ENCODE measurements at regions not wholly inside any gene's neighbourhood (a gene's known extent, or its start where the extent isn't known, plus 50 kb on each side); places are given as distances from the start of the nearest gene placed in this dataset.
"Not testable (repeated sequence)": the region's sequence is repeated elsewhere in the genome, so short reads cannot be mapped to it uniquely, and the experiment has no call there.

DNA sequence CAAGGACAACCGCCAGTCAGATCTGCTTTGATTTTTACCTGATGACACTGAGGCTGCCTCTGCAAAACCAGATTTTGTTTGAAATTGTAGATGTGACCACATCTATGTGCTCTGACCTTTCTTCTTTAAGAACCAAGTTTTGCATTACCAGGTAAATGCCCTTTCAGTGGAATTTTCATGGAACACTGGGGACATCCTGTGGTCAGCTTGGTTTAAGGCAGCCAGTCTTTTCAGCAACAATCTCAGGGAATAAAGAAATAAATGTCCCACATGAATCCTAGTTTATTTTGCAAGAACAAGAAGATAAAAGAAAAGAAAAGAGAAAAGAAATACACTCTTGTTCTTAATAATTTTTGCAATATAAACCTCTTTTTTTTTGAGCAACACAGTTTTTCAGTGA lies 90.6 kb downstream of the POU3F3 start:
- no peak for DNase-seq (ENCODE audit: low read depth)
- TF ChIP-seq, protein P1, sequence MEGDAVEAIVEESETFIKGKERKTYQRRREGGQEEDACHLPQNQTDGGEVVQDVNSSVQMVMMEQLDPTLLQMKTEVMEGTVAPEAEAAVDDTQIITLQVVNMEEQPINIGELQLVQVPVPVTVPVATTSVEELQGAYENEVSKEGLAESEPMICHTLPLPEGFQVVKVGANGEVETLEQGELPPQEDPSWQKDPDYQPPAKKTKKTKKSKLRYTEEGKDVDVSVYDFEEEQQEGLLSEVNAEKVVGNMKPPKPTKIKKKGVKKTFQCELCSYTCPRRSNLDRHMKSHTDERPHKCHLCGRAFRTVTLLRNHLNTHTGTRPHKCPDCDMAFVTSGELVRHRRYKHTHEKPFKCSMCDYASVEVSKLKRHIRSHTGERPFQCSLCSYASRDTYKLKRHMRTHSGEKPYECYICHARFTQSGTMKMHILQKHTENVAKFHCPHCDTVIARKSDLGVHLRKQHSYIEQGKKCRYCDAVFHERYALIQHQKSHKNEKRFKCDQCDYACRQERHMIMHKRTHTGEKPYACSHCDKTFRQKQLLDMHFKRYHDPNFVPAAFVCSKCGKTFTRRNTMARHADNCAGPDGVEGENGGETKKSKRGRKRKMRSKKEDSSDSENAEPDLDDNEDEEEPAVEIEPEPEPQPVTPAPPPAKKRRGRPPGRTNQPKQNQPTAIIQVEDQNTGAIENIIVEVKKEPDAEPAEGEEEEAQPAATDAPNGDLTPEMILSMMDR (conservative IDR thresholded peaks at IDR 0.05; ENCODE audit: low read depth, low read length), result peak; percentile 31
- no peak overlapping the region for H3K4me3 ChIP-seq (ENCODE audit: low read length)

DNA sequence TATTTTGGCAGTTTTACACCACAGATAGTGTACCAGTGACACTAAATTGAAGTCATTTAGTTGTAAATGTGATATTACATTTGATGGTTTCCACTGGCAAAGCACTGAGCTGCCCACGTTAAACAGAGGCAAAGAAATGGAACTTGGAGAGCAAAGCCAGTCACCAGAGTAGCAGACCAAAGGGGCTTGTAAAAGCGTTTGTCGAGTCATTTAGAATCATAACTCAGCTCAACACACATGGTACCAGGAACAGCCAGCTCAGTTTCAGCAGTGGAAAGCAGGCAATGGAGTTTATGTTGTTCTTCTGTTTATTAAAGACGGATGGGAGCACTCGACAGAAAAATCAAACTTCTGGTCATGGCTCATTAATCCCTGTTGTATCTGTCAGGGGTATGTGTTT lies 91.2 kb downstream of the POU3F3 start:
- TF ChIP-seq, protein P1 (conservative IDR thresholded peaks at IDR 0.05; ENCODE audit: low read depth, low read length), result no peak
- H3K4me3 ChIP-seq (ENCODE audit: low read length), result no peak overlapping the region
- DNase-seq (ENCODE audit: low read depth), result no peak

DNA sequence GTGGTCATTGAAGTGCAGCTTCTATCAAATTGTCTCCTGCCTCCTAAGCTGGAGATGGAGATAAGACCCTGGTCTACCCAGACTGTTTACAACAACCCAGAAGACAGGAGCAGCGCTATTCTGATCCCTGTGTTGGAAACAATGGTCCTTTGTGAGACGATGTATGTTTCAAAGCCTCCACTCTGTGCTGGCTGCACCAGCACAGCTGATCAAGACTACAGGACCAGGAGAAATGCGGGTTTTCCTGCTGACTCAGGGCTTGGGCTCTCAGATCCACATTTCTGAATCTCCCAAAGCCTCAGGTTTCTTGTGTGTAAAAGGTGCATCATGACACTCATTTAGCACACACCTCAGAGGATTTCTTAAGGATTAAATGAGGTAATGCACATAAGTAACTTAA lies 92.0 kb downstream of the POU3F3 start:
- H3K4me3 ChIP-seq (ENCODE audit: low read length), result no peak overlapping the region
- no peak for DNase-seq (ENCODE audit: low read depth)
- TF ChIP-seq, protein P1 (conservative IDR thresholded peaks at IDR 0.05; ENCODE audit: low read depth, low read length), result no peak

DNA sequence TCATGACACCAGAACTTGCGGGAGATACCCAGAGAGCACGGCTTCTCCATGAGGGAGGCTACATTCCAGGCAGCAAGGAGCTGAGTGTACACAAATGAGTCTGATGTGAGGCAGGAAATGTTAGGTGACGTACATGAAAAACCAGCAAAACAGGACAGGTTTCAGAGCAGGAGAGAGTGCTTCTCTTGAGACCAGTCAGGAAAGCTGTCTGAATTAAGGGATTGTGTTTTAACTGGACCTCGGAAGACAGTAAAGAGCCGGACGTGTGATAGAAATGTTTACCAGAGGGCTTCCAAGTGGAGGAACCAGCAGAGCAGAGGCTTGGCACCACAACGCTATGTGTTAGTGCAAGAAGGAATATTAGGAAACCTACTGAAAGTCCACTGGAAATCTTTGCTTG lies 90.4 kb upstream of the MRPS9 start:
- not testable (repeated sequence) for H3K4me3 ChIP-seq (ENCODE audit: low read length); DNase-seq (ENCODE audit: low read depth)

DNA sequence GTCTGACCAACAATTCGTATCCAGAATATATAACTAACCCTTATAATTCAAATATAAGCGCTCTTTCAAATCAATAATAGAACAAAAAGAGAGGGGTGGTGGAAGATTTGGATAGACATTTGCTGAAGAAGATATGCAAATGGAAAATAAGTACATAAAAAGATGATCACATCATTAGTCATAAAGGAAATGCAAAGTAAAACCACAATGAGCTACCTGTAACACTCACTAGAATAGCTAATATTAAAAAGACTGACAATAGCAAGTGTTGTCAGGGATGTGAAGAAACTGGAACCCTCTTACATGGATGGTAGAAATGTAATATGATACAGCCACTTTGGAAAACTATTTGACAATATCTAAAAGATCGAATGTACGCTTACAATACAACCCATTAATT lies 84.9 kb upstream of the MRPS9 start:
- no peak overlapping the region for H3K4me3 ChIP-seq (ENCODE audit: low read length)
- TF ChIP-seq, protein P1 (conservative IDR thresholded peaks at IDR 0.05; ENCODE audit: low read depth, low read length), result no peak
- DNase-seq (ENCODE audit: low read depth), result no peak

DNA sequence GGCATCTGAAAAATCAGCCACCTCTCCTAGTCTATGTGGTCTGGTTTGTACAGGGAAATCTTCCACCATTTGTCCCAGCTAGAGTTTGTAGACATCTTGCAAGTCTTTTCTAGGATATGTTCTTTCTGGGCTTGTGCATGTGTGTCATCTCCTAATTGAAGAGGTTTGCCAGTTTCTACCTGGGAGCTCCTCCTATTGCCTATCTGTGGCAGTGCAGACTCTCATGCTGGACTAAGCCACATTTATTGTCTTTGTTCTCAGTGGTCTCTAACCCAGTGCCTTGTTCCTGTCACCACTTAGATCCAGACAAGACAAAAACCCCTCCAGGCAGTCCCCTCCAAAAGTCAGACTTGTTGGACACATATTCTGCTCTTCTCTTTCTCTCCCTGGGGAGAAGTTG lies 72.0 kb upstream of the MRPS9 start:
- no peak overlapping the region for H3K4me3 ChIP-seq (ENCODE audit: low read length)
- no peak for DNase-seq (ENCODE audit: low read depth)

DNA sequence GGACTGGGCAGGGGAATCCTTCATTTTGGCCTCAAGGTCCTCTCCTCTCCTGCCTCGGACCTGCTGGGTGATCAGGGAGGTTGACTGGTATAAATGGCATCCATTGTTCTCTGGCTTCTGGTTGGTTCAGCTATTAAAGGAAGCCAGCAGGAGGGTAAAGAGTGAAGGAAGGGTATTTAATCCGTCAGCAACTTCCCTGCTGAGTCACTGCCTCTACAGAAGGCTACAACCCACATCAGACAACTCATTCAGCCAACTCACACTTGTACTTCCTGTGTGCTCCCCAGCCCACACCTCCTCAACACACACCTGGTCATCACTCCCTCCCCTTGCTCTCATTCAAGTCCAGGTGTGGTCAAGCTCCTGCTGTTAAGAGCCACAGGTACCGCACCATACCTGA lies 68.3 kb upstream of the MRPS9 start:
- TF ChIP-seq, protein P1 (conservative IDR thresholded peaks at IDR 0.05; ENCODE audit: low read depth, low read length), result no peak
- no peak for DNase-seq (ENCODE audit: low read depth)
- H3K4me3 ChIP-seq (ENCODE audit: low read length), result no peak overlapping the region

More for the DNA sequence above, 72.0 kb upstream of the MRPS9 start:
- TF ChIP-seq, protein P1 (conservative IDR thresholded peaks at IDR 0.05; ENCODE audit: low read depth, low read length), result no peak

DNA sequence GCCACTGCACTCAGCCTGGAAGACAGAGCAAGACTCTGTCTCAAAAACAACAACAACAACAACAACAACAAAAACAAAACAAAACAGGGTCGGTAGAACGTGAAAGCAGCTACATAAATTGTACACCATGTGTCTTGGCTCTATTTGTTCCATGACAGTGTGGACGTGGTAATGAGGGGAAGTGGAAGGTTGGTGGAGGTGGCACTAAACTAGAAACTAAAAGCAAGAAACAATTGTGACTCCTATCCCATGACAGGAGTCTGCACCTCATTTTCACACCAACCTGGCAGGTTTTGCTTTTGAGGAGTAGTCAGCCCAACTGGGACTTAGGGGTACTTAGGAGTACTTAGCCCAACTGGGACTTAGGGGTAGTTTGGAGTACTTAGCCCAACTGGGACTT lies 62.5 kb upstream of the MRPS9 start:
- no peak overlapping the region for H3K4me3 ChIP-seq (ENCODE audit: low read length)
- TF ChIP-seq, protein P1 (conservative IDR thresholded peaks at IDR 0.05; ENCODE audit: low read depth, low read length), result no peak
- no peak for DNase-seq (ENCODE audit: low read depth)
